B cell (primary cell): ENCODE measurements at regions not wholly inside any gene's neighbourhood (a gene's known extent, or its start where the extent isn't known, plus 50 kb on each side); places are given as distances from the start of the nearest gene placed in this dataset.

ENCODE experiments used
- EZH2 ChIP-seq: IDR thresholded peaks from 2 replicates; pipeline ENCODE4 v1.6.1; 2012; ENCODE audit warnings: borderline replicate concordance, low read depth, mild to moderate bottlenecking, moderate library complexity, low read length; ENCODE audit not compliant: insufficient read depth, poor library complexity, severe bottlenecking
- TF ChIP-seq, protein P1 (sequence below): fragments of 200-600 bp; IDR thresholded peaks from one replicate; pipeline ENCODE4 v1.8.0; 2022; ENCODE audit warnings: antibody characterized with exemption, mild to moderate bottlenecking

GRCh38 chr18:76130845-76131244, 364.2 kb downstream of the ZNF516 start:
- TF ChIP-seq, protein P1, sequence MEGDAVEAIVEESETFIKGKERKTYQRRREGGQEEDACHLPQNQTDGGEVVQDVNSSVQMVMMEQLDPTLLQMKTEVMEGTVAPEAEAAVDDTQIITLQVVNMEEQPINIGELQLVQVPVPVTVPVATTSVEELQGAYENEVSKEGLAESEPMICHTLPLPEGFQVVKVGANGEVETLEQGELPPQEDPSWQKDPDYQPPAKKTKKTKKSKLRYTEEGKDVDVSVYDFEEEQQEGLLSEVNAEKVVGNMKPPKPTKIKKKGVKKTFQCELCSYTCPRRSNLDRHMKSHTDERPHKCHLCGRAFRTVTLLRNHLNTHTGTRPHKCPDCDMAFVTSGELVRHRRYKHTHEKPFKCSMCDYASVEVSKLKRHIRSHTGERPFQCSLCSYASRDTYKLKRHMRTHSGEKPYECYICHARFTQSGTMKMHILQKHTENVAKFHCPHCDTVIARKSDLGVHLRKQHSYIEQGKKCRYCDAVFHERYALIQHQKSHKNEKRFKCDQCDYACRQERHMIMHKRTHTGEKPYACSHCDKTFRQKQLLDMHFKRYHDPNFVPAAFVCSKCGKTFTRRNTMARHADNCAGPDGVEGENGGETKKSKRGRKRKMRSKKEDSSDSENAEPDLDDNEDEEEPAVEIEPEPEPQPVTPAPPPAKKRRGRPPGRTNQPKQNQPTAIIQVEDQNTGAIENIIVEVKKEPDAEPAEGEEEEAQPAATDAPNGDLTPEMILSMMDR, result no peak
- TF ChIP-seq EZH2, result no peak
